HAP-1 (cell line): ENCODE measurements at regions not wholly inside any gene's neighbourhood (a gene's known extent, or its start where the extent isn't known, plus 50 kb on each side); places are given as distances from the start of the nearest gene placed in this dataset.

Source experiments
- DNase-seq, 2 experiments: peaks; one replicate each; pipeline ENCODE4 v3.0.0-alpha.2; 2016 to 2020; ENCODE audit warnings: low spot score in 2 of 2
- H3K27me3 ChIP-seq: fragments of 250-450 bp; sonication (Bioruptor Pico); 2 replicates; pipeline ENCODE4 v1.5.1; 2020; ENCODE audit warnings: low read depth, mild to moderate bottlenecking, moderate library complexity
- H3K36me3 ChIP-seq: fragments of 250-450 bp; sonication (Bioruptor Pico); replicated peaks from 2 replicates; pipeline ENCODE4 v1.5.1; 2020; ENCODE audit warnings: mild to moderate bottlenecking
- H3K4me1 ChIP-seq: fragments of 250-450 bp; sonication (Bioruptor Pico); 2 replicates; pipeline ENCODE4 v1.5.1; 2020; ENCODE audit warnings: mild to moderate bottlenecking
- H3K4me3 ChIP-seq: fragments of 250-450 bp; sonication (Bioruptor Pico); 2 replicates; pipeline ENCODE4 v1.5.1; 2020; ENCODE audit warnings: mild to moderate bottlenecking, moderate library complexity
- H3K9me3 ChIP-seq: fragments of 250-450 bp; sonication (Bioruptor Pico); 2 replicates; pipeline ENCODE4 v1.5.1; 2020; ENCODE audit warnings: mild to moderate bottlenecking, moderate library complexity
- in situ Hi-C: fragments of 300-500 bp; cut with MboI; formaldehyde crosslinking; loops from 3 replicates; pipeline ENCODE4 v1.14.3; 2020; ENCODE audit warnings: low sequenced_read_pairs, inconsistent platforms, mixed read lengths

GRCh38 chr2:42987112-42987922, 194.9 kb upstream of the HAAO start:
- Histone ChIP-seq H3K9me3 (no peaks in the 10 kb centered on the region), H3K4me1 (peaks cover 11% of the 10 kb centered on the region; the same call in 1 of the 2 replicates), H3K27me3 (no peaks in the 10 kb centered on the region), H3K4me3 (no peak overlapping the region), H3K36me3 (no peaks in the 10 kb centered on the region)
- DNase-seq, result no peak
- in situ Hi-C loops, result no loop called here

- Histone ChIP-seq H3K27me3 (no peaks in the 10 kb centered on the region), H3K9me3 (no peaks in the 10 kb centered on the region), H3K4me1 (peaks cover 6% of the 10 kb centered on the region; the same call in 1 of the 2 replicates), H3K36me3 (no peaks in the 10 kb centered on the region), H3K4me3 (no peak overlapping the region)
- DNase-seq, result no peak
- in situ Hi-C loops, result no loop called here
Measured at GRCh38 chr2:42984617-42985016, 192.2 kb upstream of the HAAO start.

GRCh38 chr2:42984081-42984480, 191.7 kb upstream of the HAAO start:
- no peaks in the 10 kb centered on the region for H3K9me3 ChIP-seq
- H3K36me3 ChIP-seq, result no peaks in the 10 kb centered on the region
- no peak overlapping the region for H3K4me3 ChIP-seq
- in situ Hi-C loops, result no loop called here
- H3K27me3 ChIP-seq, result no peaks in the 10 kb centered on the region
- H3K4me1 ChIP-seq, result 0 out of 2 replicates have a peak, but pooled peaks cover 3% of the 10 kb centered on the region
- peak; percentile 11 to 38 for DNase-seq

GRCh38 chr2:42980764-42981416, 188.5 kb upstream of the HAAO start:
- Histone ChIP-seq H3K27me3 (no peaks in the 10 kb centered on the region), H3K4me3 (no peak overlapping the region), H3K4me1 (0 out of 2 replicates have a peak, but pooled peaks cover 3% of the 10 kb centered on the region), H3K9me3 (no peaks in the 10 kb centered on the region), H3K36me3 (no peaks in the 10 kb centered on the region)
- DNase-seq, result no peak
- in situ Hi-C loops, result no loop called here

GRCh38 chr2:42979870-42980763, 187.7 kb upstream of the HAAO start:
- in situ Hi-C loops, result loop anchor here (10.0 kb wide), 1 partner anchor 255 kb away; no protein-coding TSS in a partner anchor
- H3K9me3 ChIP-seq, result no peaks in the 10 kb centered on the region
- H3K4me1 ChIP-seq, result peaks cover 3% of the 10 kb centered on the region; the same call in 1 of the 2 replicates
- DNase-seq, result no peak
- no peaks in the 10 kb centered on the region for H3K27me3 ChIP-seq
- no peak overlapping the region for H3K4me3 ChIP-seq
- no peaks in the 10 kb centered on the region for H3K36me3 ChIP-seq

- H3K4me3 ChIP-seq, result no peak overlapping the region
- H3K36me3 ChIP-seq, result no peaks in the 10 kb centered on the region
- peaks cover 7% of the 10 kb centered on the region; the same call in 1 of the 2 replicates for H3K4me1 ChIP-seq
- H3K9me3 ChIP-seq, result no peaks in the 10 kb centered on the region
- DNase-seq, result no peak
- in situ Hi-C loops, result loop anchor here (10.0 kb wide), 1 partner anchor 255 kb away; no protein-coding TSS in a partner anchor
- no peaks in the 10 kb centered on the region for H3K27me3 ChIP-seq
Measured at GRCh38 chr2:42979416-42979869, 187.1 kb upstream of the HAAO start.

- in situ Hi-C loops, result loop anchor here (10.0 kb wide), 1 partner anchor 256 kb away; no protein-coding TSS in a partner anchor
- Histone ChIP-seq H3K9me3 (no peaks in the 10 kb centered on the region), H3K27me3 (no peaks in the 10 kb centered on the region), H3K4me3 (no peak overlapping the region), H3K4me1 (peaks cover 4% of the 10 kb centered on the region; the same call in 1 of the 2 replicates), H3K36me3 (no peaks in the 10 kb centered on the region)
- DNase-seq, result no peak
Measured at GRCh38 chr2:42978887-42979415, 186.6 kb upstream of the HAAO start.

- no peaks in the 10 kb centered on the region for H3K36me3 ChIP-seq
- no peak overlapping the region for H3K4me3 ChIP-seq
- DNase-seq, result no peak
- H3K4me1 ChIP-seq, result peaks cover 4% of the 10 kb centered on the region; the same call in 1 of the 2 replicates
- in situ Hi-C loops, result loop anchor here (10.0 kb wide), 1 partner anchor 256 kb away; no protein-coding TSS in a partner anchor
- no peaks in the 10 kb centered on the region for H3K27me3 ChIP-seq
- H3K9me3 ChIP-seq, result no peaks in the 10 kb centered on the region
Measured at GRCh38 chr2:42978175-42978886, 185.9 kb upstream of the HAAO start.

GRCh38 chr2:42977270-42978174, 185.1 kb upstream of the HAAO start:
- in situ Hi-C loops, result loop anchor here (10.0 kb wide), 1 partner anchor 257 kb away; no protein-coding TSS in a partner anchor
- H3K36me3 ChIP-seq, result no peaks in the 10 kb centered on the region
- no peak overlapping the region for H3K4me3 ChIP-seq
- no peak for DNase-seq
- no peaks in the 10 kb centered on the region for H3K27me3 ChIP-seq
- no peaks in the 10 kb centered on the region for H3K9me3 ChIP-seq
- H3K4me1 ChIP-seq, result peaks cover 4% of the 10 kb centered on the region; the same call in 1 of the 2 replicates

- no peak for DNase-seq
- Histone ChIP-seq H3K27me3 (no peaks in the 10 kb centered on the region), H3K9me3 (no peaks in the 10 kb centered on the region), H3K4me1 (peaks cover 4% of the 10 kb centered on the region; the same call in 1 of the 2 replicates), H3K36me3 (no peaks in the 10 kb centered on the region), H3K4me3 (no peak overlapping the region)
- in situ Hi-C loops, result loop anchor here (10.0 kb wide), 1 partner anchor 258 kb away; no protein-coding TSS in a partner anchor
Measured at GRCh38 chr2:42976351-42976750, 184.0 kb upstream of the HAAO start.

- peak; percentile 49 to 87 for DNase-seq
- H3K4me3 ChIP-seq, result peak overlapping the region; percentile 22
- in situ Hi-C loops, result loop anchor here (10.0 kb wide), 1 partner anchor 260 kb away; no protein-coding TSS in a partner anchor
Measured at GRCh38 chr2:42974721-42975717, 182.6 kb upstream of the HAAO start.

More at GRCh38 chr2:42974721-42975717, 182.6 kb upstream of the HAAO start:
- H3K9me3 ChIP-seq, result no peaks in the 10 kb centered on the region
- H3K36me3 ChIP-seq, result no peaks in the 10 kb centered on the region
- no peaks in the 10 kb centered on the region for H3K27me3 ChIP-seq
- peaks cover 4% of the 10 kb centered on the region; the same call in 1 of the 2 replicates for H3K4me1 ChIP-seq
